ENCODE measurements at regions not wholly inside any gene's neighbourhood (a gene's known extent, or its start where the extent isn't known, plus 50 kb on each side); places are given as distances from the start of the nearest gene placed in this dataset.

GRCh38 chr5:168006456-168007130 is 284.9 kb upstream of the WWC1 start:
- H3K4me3 ChIP-seq (ENCODE audit: low read depth, low read length), result no peak overlapping the region
- no peak for DNase-seq (ENCODE audit: low read depth)
- TF ChIP-seq, protein P1, sequence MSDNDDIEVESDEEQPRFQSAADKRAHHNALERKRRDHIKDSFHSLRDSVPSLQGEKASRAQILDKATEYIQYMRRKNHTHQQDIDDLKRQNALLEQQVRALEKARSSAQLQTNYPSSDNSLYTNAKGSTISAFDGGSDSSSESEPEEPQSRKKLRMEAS (IDR thresholded peaks at IDR 0.05; ENCODE audit: low read depth, low read length), result no peak
- TF ChIP-seq, protein P2, sequence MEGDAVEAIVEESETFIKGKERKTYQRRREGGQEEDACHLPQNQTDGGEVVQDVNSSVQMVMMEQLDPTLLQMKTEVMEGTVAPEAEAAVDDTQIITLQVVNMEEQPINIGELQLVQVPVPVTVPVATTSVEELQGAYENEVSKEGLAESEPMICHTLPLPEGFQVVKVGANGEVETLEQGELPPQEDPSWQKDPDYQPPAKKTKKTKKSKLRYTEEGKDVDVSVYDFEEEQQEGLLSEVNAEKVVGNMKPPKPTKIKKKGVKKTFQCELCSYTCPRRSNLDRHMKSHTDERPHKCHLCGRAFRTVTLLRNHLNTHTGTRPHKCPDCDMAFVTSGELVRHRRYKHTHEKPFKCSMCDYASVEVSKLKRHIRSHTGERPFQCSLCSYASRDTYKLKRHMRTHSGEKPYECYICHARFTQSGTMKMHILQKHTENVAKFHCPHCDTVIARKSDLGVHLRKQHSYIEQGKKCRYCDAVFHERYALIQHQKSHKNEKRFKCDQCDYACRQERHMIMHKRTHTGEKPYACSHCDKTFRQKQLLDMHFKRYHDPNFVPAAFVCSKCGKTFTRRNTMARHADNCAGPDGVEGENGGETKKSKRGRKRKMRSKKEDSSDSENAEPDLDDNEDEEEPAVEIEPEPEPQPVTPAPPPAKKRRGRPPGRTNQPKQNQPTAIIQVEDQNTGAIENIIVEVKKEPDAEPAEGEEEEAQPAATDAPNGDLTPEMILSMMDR (IDR thresholded peaks at IDR 0.05; ENCODE audit: low read depth, low read length), result no peak
- no peak for TF ChIP-seq MYC (IDR thresholded peaks at IDR 0.05; ENCODE audit: low read depth, low read length)
- no peak for TF ChIP-seq POLR2A (IDR thresholded peaks at IDR 0.05; ENCODE audit: extremely low read depth, insufficient read length)

DNA sequence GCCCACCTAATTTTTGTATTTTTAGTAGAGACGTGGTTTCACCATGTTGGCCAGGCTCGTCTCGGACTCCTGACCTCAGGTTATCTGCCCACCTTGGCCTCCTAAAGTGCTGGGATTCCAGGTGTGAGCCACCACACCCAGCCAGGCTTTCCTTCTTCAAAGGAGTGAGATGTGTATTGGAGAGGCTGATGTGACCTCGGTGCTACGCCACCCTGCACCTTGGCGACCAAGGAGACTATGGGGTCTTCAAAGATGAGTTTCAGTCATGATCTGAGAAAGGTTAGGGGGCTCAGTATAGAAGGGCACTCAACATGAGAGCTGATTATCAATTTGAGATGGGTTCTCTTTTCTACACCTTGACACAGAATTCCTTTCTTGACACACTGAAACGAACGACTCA is 284.2 kb upstream of the WWC1 start:
- DNase-seq (ENCODE audit: low read depth), result no peak
- no peak overlapping the region for H3K4me3 ChIP-seq (ENCODE audit: low read depth, low read length)
- TF ChIP-seq MYC (IDR thresholded peaks at IDR 0.05; ENCODE audit: low read depth, low read length) (no peak), POLR2A (IDR thresholded peaks at IDR 0.05; ENCODE audit: extremely low read depth, insufficient read length) (no peak)
- TF ChIP-seq, protein P1 (IDR thresholded peaks at IDR 0.05; ENCODE audit: low read depth, low read length), result no peak
- TF ChIP-seq, protein P2 (IDR thresholded peaks at IDR 0.05; ENCODE audit: low read depth, low read length), result no peak

- TF ChIP-seq, protein P1 (IDR thresholded peaks at IDR 0.05; ENCODE audit: low read depth, low read length), result no peak
- no peak overlapping the region for H3K4me3 ChIP-seq (ENCODE audit: low read depth, low read length)
- no peak for DNase-seq (ENCODE audit: low read depth)
Measured at GRCh38 chr5:168008555-168008954, 282.9 kb upstream of the WWC1 start.

GRCh38 chr5:168011096-168011495 is 280.3 kb upstream of the WWC1 start:
- no peak for DNase-seq (ENCODE audit: low read depth)
- H3K4me3 ChIP-seq (ENCODE audit: low read depth, low read length), result no peak overlapping the region
- TF ChIP-seq, protein P2 (IDR thresholded peaks at IDR 0.05; ENCODE audit: low read depth, low read length), result no peak
- TF ChIP-seq POLR2A (IDR thresholded peaks at IDR 0.05; ENCODE audit: extremely low read depth, insufficient read length), result no peak
- no peak for TF ChIP-seq MYC (IDR thresholded peaks at IDR 0.05; ENCODE audit: low read depth, low read length)
- TF ChIP-seq, protein P1 (IDR thresholded peaks at IDR 0.05; ENCODE audit: low read depth, low read length), result no peak

- TF ChIP-seq, protein P2 (IDR thresholded peaks at IDR 0.05; ENCODE audit: low read depth, low read length), result no peak
- TF ChIP-seq, protein P1 (IDR thresholded peaks at IDR 0.05; ENCODE audit: low read depth, low read length), result no peak
- TF ChIP-seq POLR2A (IDR thresholded peaks at IDR 0.05; ENCODE audit: extremely low read depth, insufficient read length), result no peak
- no peak for TF ChIP-seq MYC (IDR thresholded peaks at IDR 0.05; ENCODE audit: low read depth, low read length)
- DNase-seq (ENCODE audit: low read depth), result no peak
- no peak overlapping the region for H3K4me3 ChIP-seq (ENCODE audit: low read depth, low read length)
Measured at GRCh38 chr5:168012006-168012405, 279.4 kb upstream of the WWC1 start.

DNA sequence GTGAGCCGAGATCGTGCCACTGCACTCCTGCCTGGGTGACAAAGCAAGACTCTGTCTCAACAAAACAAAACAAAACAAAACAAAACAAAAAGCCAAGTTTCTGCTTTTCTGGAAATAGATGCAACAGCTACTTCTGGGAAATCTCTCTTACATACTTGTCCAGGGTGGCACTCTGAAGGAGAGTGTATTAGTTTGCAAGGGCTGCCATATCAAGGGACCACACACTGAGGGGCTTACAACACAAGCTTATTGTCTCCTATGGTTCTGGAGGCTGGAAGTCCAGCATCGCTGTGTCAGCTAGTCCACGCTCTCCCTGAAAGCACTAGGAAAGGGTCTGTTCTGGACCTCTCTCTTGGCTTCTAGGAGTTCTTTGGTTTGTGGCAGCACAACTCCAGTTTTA is 277.9 kb upstream of the WWC1 start:
- TF ChIP-seq, protein P2 (IDR thresholded peaks at IDR 0.05; ENCODE audit: low read depth, low read length), result no peak
- TF ChIP-seq POLR2A (IDR thresholded peaks at IDR 0.05; ENCODE audit: extremely low read depth, insufficient read length) (no peak), MYC (IDR thresholded peaks at IDR 0.05; ENCODE audit: low read depth, low read length) (no peak)
- TF ChIP-seq, protein P1 (IDR thresholded peaks at IDR 0.05; ENCODE audit: low read depth, low read length), result no peak
- no peak overlapping the region for H3K4me3 ChIP-seq (ENCODE audit: low read depth, low read length)
- no peak for DNase-seq (ENCODE audit: low read depth)

Data from NB4 (cell line).